ENCODE measurements at regions not wholly inside any gene's neighbourhood (a gene's known extent, or its start where the extent isn't known, plus 50 kb on each side); places are given as distances from the start of the nearest gene placed in this dataset.
A peak's percentile ranks its signal among the peaks of the same experiment; 100 is the strongest.

- TF ChIP-seq ZKSCAN8 (CRISPR knock-in tag; IDR thresholded peaks at IDR 0.05): no peak
- no peak for TF ChIP-seq TFAM (CRISPR knock-in tag; conservative IDR thresholded peaks at IDR 0.05)
- no peak for TF ChIP-seq HEY1 (CRISPR knock-in tag; IDR thresholded peaks at IDR 0.05; ENCODE audit: borderline replicate concordance)
- TF ChIP-seq GATAD2A (IDR thresholded peaks at IDR 0.05): peak; percentile 83
- 0 out of 2 replicates have a peak, but pooled peaks have one; percentile 32 for TF ChIP-seq HCFC1 (IDR thresholded peaks at IDR 0.05; ENCODE audit: low read depth, low read length)
- 0 out of 2 replicates have a peak, but pooled peaks have one; percentile 32 for TF ChIP-seq ZNF431 (CRISPR knock-in tag; IDR thresholded peaks at IDR 0.05)
- TF ChIP-seq MCM7 (IDR thresholded peaks at IDR 0.05): no peak
- TF ChIP-seq EZH2 (IDR thresholded peaks at IDR 0.05; ENCODE audit: borderline replicate concordance, low read depth, low read length): no peak
- TF ChIP-seq POLR2AphosphoS2 (IDR thresholded peaks at IDR 0.05; ENCODE audit: low read length): no peak
- no peak for TF ChIP-seq IRF1 (CRISPR knock-in tag; IDR thresholded peaks at IDR 0.05; ENCODE audit: borderline replicate concordance)
- TF ChIP-seq FOXO4 (CRISPR knock-in tag; IDR thresholded peaks at IDR 0.05): no peak
- TF ChIP-seq MTF1 (CRISPR knock-in tag; IDR thresholded peaks at IDR 0.05; ENCODE audit: borderline replicate concordance): no peak
- no peak for TF ChIP-seq MCM3 (IDR thresholded peaks at IDR 0.05)
- TF ChIP-seq, protein P1, sequence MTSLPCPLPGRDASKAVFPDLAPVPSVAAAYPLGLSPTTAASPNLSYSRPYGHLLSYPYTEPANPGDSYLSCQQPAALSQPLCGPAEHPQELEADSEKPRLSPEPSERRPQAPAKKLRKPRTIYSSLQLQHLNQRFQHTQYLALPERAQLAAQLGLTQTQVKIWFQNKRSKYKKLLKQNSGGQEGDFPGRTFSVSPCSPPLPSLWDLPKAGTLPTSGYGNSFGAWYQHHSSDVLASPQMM (CRISPR knock-in tag; IDR thresholded peaks at IDR 0.05): no peak
- no peak for TF ChIP-seq ZSCAN32 (CRISPR knock-in tag; IDR thresholded peaks at IDR 0.05)
- TF ChIP-seq DEAF1 (CRISPR knock-in tag; IDR thresholded peaks at IDR 0.05): no peak
- TF ChIP-seq FOXJ3 (CRISPR knock-in tag; IDR thresholded peaks at IDR 0.05): no peak
- no peak for TF ChIP-seq CBFB (CRISPR knock-in tag; IDR thresholded peaks at IDR 0.05)
- TF ChIP-seq, protein P2, sequence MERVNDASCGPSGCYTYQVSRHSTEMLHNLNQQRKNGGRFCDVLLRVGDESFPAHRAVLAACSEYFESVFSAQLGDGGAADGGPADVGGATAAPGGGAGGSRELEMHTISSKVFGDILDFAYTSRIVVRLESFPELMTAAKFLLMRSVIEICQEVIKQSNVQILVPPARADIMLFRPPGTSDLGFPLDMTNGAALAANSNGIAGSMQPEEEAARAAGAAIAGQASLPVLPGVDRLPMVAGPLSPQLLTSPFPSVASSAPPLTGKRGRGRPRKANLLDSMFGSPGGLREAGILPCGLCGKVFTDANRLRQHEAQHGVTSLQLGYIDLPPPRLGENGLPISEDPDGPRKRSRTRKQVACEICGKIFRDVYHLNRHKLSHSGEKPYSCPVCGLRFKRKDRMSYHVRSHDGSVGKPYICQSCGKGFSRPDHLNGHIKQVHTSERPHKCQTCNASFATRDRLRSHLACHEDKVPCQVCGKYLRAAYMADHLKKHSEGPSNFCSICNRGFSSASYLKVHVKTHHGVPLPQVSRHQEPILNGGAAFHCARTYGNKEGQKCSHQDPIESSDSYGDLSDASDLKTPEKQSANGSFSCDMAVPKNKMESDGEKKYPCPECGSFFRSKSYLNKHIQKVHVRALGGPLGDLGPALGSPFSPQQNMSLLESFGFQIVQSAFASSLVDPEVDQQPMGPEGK (CRISPR knock-in tag; IDR thresholded peaks at IDR 0.05; ENCODE audit: borderline replicate concordance): no peak
- TF ChIP-seq, protein P3, sequence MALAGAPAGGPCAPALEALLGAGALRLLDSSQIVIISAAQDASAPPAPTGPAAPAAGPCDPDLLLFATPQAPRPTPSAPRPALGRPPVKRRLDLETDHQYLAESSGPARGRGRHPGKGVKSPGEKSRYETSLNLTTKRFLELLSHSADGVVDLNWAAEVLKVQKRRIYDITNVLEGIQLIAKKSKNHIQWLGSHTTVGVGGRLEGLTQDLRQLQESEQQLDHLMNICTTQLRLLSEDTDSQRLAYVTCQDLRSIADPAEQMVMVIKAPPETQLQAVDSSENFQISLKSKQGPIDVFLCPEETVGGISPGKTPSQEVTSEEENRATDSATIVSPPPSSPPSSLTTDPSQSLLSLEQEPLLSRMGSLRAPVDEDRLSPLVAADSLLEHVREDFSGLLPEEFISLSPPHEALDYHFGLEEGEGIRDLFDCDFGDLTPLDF (CRISPR knock-in tag; IDR thresholded peaks at IDR 0.05): no peak
- no peak for TF ChIP-seq FOXA3 (CRISPR knock-in tag; conservative IDR thresholded peaks at IDR 0.05 in 1 of 2, IDR thresholded peaks at IDR 0.05 in 1 of 2)
- no peak for TF ChIP-seq NR2F6 (CRISPR knock-in tag; IDR thresholded peaks at IDR 0.05)
Observed at GRCh38 chr2:144332356-144333142, 187.4 kb downstream of the ZEB2 start (continued).
